Activated CD8-positive, alpha-beta memory T cell treated with anti-CD3 and anti-CD28 coated beads, Interleukin-2, amount 50 U/mL, for 48 hours (primary cell): ENCODE measurements at regions not wholly inside any gene's neighbourhood (a gene's known extent, or its start where the extent isn't known, plus 50 kb on each side); places are given as distances from the start of the nearest gene placed in this dataset.
"Not testable (repeated sequence)": the region's sequence is repeated elsewhere in the genome, so short reads cannot be mapped to it uniquely, and the experiment has no call there.

Experiments
- DNase-seq: peaks from one replicate; pipeline ENCODE4 v3.0.0-alpha.2; 2020

DNA sequence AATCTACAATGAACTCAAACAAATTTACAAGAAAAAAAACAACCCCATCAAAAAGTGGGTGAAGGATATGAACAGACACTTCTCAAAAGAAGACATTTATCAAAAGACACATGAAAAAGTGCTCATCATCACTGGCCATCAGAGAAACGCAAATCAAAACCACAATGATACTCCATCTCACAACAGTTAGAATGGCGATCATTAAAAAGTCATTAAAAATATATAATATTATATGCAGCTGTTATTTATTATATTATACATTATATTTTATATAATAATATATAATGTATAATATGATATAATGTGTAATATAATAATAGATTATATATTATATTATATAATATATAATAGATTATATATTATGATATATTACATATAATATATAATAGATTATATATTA, 1194.1 kb upstream of the SLC39A10 start:
- not testable (repeated sequence) for DNase-seq

GRCh38 chr2:194455358-194455757, 1201.7 kb upstream of the SLC39A10 start:
- no peak for DNase-seq

DNA sequence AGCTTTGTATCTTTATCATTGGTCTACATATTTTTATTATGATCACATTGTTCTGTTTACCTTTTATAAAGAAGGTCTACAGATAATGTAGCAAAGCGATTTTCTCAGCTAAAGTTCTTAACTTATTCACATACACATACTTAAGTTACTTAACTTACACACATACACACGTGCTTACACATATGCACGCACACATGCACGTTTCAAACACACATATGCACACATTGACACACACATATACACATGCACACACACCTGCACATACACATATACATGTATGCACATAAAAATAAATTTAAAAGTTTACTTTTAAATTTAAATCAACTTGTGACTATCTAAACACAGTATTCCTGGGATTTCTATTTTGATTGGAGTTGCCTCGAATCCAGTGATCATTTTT, 1204.5 kb upstream of the SLC39A10 start:
- no peak for DNase-seq

- no peak for DNase-seq
These were observed 1211.8 kb upstream of the SLC39A10 start for GRCh38 chr2:194445226-194445625.

DNA sequence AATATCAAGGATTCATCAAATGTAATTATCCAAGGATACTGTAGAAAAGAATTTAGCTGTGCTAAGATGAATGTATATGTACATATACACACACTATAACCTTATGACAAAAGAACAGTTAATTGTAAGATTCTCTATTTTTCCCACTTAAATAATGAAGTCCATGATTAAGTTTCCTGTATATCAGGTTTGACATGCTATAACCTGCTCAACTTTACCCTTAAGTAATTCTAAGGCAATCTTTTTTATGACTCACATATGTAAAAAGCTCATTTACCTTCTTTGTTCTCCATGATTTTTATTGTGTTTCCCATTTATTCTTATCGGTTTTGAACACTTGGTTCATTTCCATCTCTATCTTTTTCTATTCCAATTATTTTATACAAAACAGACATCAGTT, 1213.1 kb upstream of the SLC39A10 start:
- no peak for DNase-seq

DNA sequence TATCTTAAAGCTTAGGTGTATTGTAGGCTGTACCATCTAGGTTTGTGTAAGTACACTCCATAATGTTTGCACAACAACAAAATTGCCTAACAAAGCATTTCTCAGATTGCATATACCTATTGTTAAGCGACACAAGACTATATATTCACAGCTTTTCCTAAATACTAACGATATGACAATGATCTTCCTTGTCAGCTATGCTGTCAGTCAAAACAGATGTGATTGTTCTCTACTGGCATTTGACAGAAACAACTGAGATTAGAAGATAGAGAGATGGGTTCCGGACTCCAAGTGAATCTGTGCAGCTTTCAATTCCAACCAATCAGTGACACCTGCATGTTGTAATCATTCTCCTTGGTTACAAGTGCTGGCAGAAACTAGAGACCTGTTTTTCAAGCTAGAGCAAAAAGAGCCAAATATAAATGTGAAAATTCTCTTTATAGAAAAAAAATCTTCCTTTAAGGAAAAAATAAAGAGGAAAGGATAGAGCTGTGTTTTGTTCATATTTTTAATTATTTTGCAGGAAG, 1232.3 kb upstream of the SLC39A10 start:
- DNase-seq, result no peak

GRCh38 chr2:194411221-194411620, 1245.8 kb upstream of the SLC39A10 start:
- no peak for DNase-seq

DNA sequence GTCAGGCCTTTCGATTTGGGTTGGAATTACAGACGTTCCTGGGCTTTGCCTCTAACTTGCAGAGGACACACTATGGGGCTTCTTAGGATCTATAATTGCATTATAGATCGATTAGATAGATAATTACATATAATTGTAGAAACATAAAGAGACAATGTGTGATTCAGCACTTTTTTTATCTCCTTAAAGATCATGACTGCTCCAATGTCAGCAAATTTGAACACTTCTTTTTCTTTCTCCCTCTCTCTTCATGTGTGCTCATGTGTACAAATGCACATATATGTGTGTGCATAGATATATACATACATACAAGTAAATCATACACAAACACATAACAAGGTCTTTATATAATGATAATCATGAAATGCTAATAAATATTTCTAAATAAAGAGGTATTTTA, 1261.2 kb upstream of the SLC39A10 start:
- DNase-seq, result no peak

DNA sequence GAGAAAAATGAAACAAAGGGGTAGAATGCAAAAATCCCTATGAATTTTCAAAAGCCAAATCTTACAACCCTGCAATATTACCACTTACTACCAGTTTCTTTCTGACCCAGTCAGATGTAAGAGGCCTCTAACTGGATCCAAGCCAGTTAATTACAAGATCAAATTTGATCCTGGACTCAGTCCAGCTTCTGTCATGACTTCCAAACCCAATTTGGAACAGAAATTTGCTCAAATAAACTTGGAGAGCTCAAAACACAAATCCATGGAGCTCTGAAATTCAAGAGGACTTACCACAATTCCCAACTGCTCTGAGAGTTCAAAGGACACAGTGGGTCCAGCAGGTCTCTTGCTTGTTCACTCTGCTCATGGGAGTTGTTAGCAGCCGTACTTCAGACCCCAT, 1271.7 kb upstream of the SLC39A10 start:
- no peak for DNase-seq

GRCh38 chr2:194383401-194383800, 1273.6 kb upstream of the SLC39A10 start:
- no peak for DNase-seq

GRCh38 chr2:194382221-194382620, 1274.8 kb upstream of the SLC39A10 start:
- DNase-seq, result no peak

DNA sequence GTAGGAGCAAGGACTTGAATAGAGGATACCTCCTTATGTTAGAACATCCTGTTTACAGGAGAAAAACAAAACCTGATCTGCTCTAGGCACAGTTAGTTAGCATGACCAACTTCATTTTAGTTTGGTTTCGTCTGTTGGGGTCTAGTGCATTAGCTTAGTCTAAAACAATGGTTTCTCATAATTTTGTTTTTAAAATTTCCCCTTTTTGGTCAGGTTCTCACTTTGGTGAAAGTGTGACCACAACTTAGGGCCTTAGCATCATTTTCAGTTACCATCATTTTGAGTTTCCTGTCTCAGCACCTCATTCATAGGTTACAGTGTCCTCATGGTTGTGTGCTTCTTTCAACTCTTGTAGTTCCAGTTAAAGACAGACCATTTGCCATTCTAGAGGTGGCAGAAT, 1277.0 kb upstream of the SLC39A10 start:
- no peak for DNase-seq

DNA sequence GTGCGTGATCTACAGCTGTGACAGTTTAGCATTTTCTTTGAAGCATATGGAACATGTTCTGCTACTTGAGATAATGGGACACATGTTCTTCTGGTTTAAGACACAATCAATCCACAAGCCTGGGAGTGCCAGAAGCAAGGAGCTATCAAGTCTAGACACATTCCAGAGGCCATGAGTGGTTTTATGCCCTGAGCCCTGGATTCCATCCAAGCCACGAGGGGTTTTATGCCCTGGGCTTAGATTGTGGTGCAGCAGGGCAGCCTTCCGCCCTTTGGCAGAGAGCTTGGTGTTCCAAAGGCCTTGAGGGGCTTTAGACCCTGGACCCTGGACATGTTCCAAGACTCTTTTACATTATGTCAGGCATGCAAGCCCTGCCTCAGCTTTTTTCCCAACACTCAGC, 1289.6 kb upstream of the SLC39A10 start:
- not testable (repeated sequence) for DNase-seq

- no peak for DNase-seq
These were observed 1293.1 kb upstream of the SLC39A10 start for GRCh38 chr2:194363878-194364277.

GRCh38 chr2:194363295-194363694, 1293.7 kb upstream of the SLC39A10 start:
- no peak for DNase-seq

DNA sequence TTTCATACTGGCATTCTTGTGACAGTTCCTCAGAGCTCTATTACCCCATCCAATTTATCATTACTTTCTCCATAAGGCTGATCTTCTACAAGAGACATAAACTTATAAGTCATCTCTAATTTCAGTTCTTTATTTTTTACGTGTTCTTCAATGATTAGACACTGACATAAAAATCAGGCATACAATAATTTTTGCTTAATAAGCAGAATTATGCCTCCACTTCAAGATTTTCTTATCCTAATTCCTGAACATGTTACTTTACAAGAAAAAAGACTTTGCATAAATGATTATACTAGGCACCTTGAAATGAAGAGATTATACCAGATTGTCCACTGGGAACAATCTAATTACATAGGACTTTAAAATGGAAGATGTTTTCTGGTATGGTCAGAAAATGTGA, 1304.5 kb upstream of the SLC39A10 start:
- DNase-seq, result no peak

DNA sequence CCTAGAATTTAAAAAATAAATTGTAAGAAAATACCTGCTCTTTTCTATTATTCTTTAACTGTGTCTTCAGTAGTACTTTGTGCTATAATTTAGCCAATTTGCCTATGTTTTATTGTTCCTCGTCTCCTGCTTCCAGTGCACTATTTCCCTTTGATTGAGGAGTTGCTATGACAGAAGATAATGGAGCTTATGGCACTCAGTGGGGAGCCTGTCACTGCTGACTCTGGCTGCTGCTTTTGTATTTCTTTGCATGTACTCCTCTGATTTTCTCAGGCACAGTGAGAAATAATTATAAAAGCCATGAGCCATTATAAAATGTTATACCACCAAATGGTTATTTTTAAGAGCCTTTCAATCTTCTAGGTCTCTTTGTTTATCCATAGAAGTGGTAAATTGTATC, 1310.8 kb upstream of the SLC39A10 start:
- no peak for DNase-seq

DNA sequence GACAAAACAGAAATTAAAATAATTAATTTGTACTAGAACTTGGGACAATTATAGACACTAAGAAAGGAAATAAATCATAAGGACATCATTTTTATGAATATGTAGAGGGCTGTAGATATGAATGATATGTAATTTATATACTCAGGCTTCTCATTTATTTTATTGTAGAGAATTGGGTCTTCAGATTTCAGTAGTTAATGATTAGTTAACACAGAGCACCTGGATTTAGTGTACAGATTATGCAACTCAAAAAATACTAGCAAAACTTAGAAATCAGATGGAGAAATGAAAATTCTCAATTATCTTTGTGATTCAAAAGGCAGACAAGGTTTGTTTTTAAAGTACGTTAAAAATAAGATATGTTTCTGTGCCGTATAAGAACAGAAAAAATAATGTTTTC, 1311.7 kb upstream of the SLC39A10 start:
- DNase-seq, result no peak

GRCh38 chr2:194343167-194343566, 1313.9 kb upstream of the SLC39A10 start:
- no peak for DNase-seq

DNA sequence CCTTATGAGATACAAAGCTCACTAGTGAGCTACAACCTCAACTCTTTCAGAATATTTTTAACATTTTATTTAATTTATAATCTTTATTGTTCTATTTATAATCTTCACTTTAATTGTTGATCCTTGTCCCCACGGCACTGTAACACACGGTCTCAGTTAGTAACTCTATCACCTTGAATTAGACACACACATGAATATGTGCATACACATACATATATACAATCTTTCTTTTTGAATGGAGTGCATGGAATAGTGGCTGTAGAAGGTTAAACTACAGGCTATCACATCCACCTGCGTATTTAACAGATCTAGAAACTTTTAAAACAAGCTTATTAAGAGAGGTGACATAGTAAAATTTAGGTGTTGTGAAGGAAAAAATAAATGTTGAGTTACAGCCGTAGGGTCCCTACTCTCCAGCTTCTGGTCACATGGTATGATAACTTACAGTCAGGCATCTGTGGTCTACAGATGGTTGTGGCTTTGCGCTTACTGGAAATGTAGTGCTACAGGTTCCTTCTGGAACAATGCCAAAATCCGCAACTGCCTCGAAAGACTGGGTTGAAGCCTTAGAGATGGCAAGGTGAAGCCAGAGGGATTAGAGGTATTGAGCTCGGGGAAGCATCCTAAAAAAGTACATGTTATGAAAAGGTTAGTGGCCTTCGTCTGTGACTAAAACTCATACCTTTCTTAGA, 1324.1 kb upstream of the SLC39A10 start:
- no peak for DNase-seq

- DNase-seq, result no peak
These were observed 1328.6 kb upstream of the SLC39A10 start for GRCh38 chr2:194328456-194328855.

DNA sequence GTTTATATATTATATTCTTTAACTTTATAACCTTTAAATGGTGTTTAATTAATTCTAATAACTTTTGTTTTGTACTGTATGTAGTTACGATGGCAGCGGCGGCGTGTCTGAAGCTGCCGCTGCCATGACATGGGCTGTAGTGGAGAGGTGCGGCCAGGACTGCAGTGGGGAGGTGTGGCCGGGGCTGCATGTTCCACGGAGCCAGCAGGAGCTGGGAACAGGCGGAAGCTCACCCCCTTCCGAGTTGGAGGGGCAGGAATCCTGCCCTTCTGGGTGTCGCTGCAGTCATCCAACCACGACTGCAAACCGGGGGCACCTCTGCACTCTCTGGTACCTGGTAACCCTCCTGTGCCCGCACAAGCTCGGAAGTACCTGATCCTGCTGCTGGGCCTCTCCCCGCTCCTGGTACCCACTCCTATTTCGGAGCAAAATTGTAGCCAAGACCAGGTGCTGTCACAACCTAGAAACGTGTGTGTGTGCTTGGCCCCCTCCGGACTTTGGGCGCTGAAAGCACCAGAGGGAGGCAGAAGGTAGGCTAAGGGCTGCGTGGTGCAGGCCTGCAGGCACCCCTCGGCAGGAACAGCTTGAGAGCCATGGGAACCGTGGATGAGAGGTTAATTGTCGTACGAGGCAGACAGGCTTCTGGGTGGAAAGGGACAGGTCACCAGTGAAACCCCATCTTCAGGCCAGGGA, 1329.7 kb upstream of the SLC39A10 start:
- no peak for DNase-seq

- no peak for DNase-seq
These were observed 1333.3 kb upstream of the SLC39A10 start for GRCh38 chr2:194323740-194324139.

DNA sequence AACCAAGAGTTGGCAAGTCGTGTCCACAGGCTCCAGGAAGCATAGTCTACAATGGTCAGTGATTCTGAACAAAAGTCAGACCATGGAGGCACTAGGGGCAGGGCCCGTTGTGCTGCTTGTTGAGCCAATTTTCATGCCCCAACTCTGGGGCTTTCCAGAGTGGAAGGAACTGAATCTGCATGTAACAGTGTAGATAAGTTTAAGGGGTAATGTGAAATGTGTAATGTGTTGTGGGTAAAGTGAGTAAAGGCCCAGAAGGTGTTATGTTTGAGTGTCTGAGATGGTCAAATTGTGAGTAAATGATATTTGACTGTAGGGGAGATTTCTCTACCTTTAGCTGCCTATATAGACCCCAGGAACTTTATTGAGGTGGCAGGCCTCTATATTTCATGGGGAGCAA, 1336.5 kb upstream of the SLC39A10 start:
- DNase-seq, result no peak
